Neural progenitor cell (in vitro differentiated cells): ENCODE measurements at regions not wholly inside any gene's neighbourhood (a gene's known extent, or its start where the extent isn't known, plus 50 kb on each side); places are given as distances from the start of the nearest gene placed in this dataset.

Experiments
- DNase-seq: peaks from one replicate; pipeline ENCODE4 v3.0.0-alpha.2; 2016; ENCODE audit warnings: low spot score
- H2AFZ ChIP-seq: fragments of 200-600 bp; sonication (generic); replicated peaks from 2 replicates; pipeline ENCODE4 v1.6.1; 2016; ENCODE audit warnings: antibody characterized with exemption
- H3F3A ChIP-seq: fragments of 200-600 bp; sonication (generic); 2 replicates; pipeline ENCODE4 v1.6.1; 2016; ENCODE audit warnings: antibody characterized with exemption, low read depth
- H3K27ac ChIP-seq: fragments of 200-600 bp; sonication (generic); 2 replicates; pipeline ENCODE4 v1.5.1; 2016; ENCODE audit warnings: mild to moderate bottlenecking
- H3K27me3 ChIP-seq: fragments of 200-600 bp; sonication (generic); 2 replicates; pipeline ENCODE4 v1.6.1; 2016; ENCODE audit warnings: mild to moderate bottlenecking, moderate library complexity
- H3K36me3 ChIP-seq: fragments of 200-600 bp; sonication (generic); 2 replicates; pipeline ENCODE4 v1.5.1; 2016
- H3K4me1 ChIP-seq: fragments of 200-600 bp; sonication (generic); 2 replicates; pipeline ENCODE4 v1.6.1; 2016; ENCODE audit warnings: mixed run types
- H3K4me2 ChIP-seq: fragments of 200-600 bp; sonication (generic); 2 replicates; pipeline ENCODE4 v1.6.1; 2016
- H3K4me3 ChIP-seq: fragments of 200-600 bp; sonication (generic); 2 replicates; pipeline ENCODE4 v1.5.1; 2016
- H3K79me2 ChIP-seq: fragments of 200-600 bp; sonication (generic); 2 replicates; pipeline ENCODE4 v1.6.1; 2016; ENCODE audit warnings: low read depth
- H3K9ac ChIP-seq: fragments of 200-600 bp; sonication (generic); 2 replicates; pipeline ENCODE4 v1.6.1; 2016
- H3K9me3 ChIP-seq: fragments of 200-600 bp; sonication (generic); 2 replicates; pipeline ENCODE4 v1.5.1; 2016; ENCODE audit warnings: low read depth
- H4K20me1 ChIP-seq: fragments of 200-600 bp; sonication (generic); 2 replicates; pipeline ENCODE4 v1.6.1; 2016; ENCODE audit warnings: low read depth
- H3K27ac Mint-ChIP-seq: 3 replicates; pipeline ENCODE4 v1.8.0; 2021; ENCODE audit warnings: mixed read lengths
- H3K27me3 Mint-ChIP-seq: 2 replicates; pipeline ENCODE4 v1.8.0; 2022; ENCODE audit warnings: low read depth, mild to moderate bottlenecking, inconsistent platforms, moderate library complexity, mixed read lengths; ENCODE audit not compliant: insufficient read depth
- H3K36me3 Mint-ChIP-seq: 3 replicates; pipeline ENCODE4 v1.8.0; 2021; ENCODE audit warnings: mixed read lengths
- H3K4me1 Mint-ChIP-seq: 3 replicates; pipeline ENCODE4 v1.8.0; 2021; ENCODE audit warnings: mixed read lengths
- H3K4me3 Mint-ChIP-seq: 3 replicates; pipeline ENCODE4 v1.8.0; 2021; ENCODE audit warnings: mild to moderate bottlenecking, moderate library complexity, mixed read lengths
- H3K9me3 Mint-ChIP-seq: 3 replicates; pipeline ENCODE4 v1.8.0; 2020; ENCODE audit warnings: mixed read lengths
- EZH2 ChIP-seq: fragments of 200-600 bp; sonication (generic); IDR thresholded peaks from 2 replicates; pipeline ENCODE4 v1.6.1; 2017; ENCODE audit warnings: antibody characterized with exemption, mild to moderate bottlenecking, moderate library complexity
- EZH2phosphoT487 ChIP-seq: fragments of 200-600 bp; sonication (generic); IDR thresholded peaks from 2 replicates; pipeline ENCODE4 v1.6.1; 2017; ENCODE audit warnings: antibody characterized with exemption
- TF ChIP-seq, protein P1 (sequence below): fragments of 200-600 bp; sonication (generic); IDR thresholded peaks from 2 replicates; pipeline ENCODE4 v1.5.1; 2017; ENCODE audit warnings: antibody characterized with exemption, mild to moderate bottlenecking

DNA sequence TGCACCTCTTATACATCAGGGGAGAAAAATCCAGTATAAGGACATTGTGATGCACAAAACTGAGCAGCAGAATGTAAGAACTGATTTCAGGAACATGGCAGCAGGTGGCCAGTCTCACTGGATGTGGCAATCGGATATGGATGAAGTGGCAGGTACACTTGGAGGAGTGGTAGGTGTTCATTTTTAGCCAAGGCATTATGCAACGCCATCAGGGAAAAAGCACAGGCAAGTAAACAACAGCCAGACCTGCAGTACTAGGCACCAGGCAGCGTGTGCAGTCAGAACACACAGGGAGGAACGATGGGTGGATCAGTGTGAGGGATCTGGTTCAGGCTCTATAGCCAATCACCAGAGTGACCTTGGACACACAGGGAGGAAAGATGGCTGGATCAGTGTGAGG, 77.4 kb upstream of the GCFC2 start:
- Mint-ChIP-seq H3K27me3 (no peaks in the 10 kb centered on the region), H3K9me3 (no peaks in the 10 kb centered on the region), H3K36me3 (no peaks in the 10 kb centered on the region), H3K4me1 (peaks cover 10% of the 10 kb centered on the region), H3K4me3 (no peak overlapping the region), H3K27ac (no peak overlapping the region)
- Histone ChIP-seq H3K27me3 (no peaks in the 10 kb centered on the region), H4K20me1 (no peaks in the 10 kb centered on the region), H3K79me2 (no peaks in the 10 kb centered on the region), H3K36me3 (no peaks in the 10 kb centered on the region), H3K4me1 (peaks cover 5% of the 10 kb centered on the region), H2AFZ (peak overlapping the region; percentile 92), H3F3A (peaks cover 5% of the 10 kb centered on the region), H3K27ac (no peak overlapping the region), H3K4me2 (no peak overlapping the region), H3K4me3 (no peak overlapping the region), H3K9ac (no peak overlapping the region), H3K9me3 (no peaks in the 10 kb centered on the region)
- no peak for TF ChIP-seq EZH2phosphoT487
- TF ChIP-seq EZH2 = no peak
- TF ChIP-seq, protein P1, sequence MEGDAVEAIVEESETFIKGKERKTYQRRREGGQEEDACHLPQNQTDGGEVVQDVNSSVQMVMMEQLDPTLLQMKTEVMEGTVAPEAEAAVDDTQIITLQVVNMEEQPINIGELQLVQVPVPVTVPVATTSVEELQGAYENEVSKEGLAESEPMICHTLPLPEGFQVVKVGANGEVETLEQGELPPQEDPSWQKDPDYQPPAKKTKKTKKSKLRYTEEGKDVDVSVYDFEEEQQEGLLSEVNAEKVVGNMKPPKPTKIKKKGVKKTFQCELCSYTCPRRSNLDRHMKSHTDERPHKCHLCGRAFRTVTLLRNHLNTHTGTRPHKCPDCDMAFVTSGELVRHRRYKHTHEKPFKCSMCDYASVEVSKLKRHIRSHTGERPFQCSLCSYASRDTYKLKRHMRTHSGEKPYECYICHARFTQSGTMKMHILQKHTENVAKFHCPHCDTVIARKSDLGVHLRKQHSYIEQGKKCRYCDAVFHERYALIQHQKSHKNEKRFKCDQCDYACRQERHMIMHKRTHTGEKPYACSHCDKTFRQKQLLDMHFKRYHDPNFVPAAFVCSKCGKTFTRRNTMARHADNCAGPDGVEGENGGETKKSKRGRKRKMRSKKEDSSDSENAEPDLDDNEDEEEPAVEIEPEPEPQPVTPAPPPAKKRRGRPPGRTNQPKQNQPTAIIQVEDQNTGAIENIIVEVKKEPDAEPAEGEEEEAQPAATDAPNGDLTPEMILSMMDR = no peak
- DNase-seq = no peak

GRCh38 chr2:75787532-75788132, 76.9 kb upstream of the GCFC2 start:
- H3K27ac Mint-ChIP-seq = no peak overlapping the region
- Histone ChIP-seq H3F3A (peaks cover 5% of the 10 kb centered on the region), H3K9ac (no peak overlapping the region), H3K4me2 (no peak overlapping the region), H3K27ac (no peak overlapping the region), H3K36me3 (no peaks in the 10 kb centered on the region), H3K79me2 (no peaks in the 10 kb centered on the region), H3K4me1 (peaks cover 5% of the 10 kb centered on the region), H4K20me1 (no peaks in the 10 kb centered on the region), H3K9me3 (no peaks in the 10 kb centered on the region), H3K4me3 (no peak overlapping the region), H2AFZ (peak overlapping the region; percentile 92), H3K27me3 (no peaks in the 10 kb centered on the region)
- H3K4me1 Mint-ChIP-seq = peaks cover 10% of the 10 kb centered on the region
- no peak overlapping the region for H3K4me3 Mint-ChIP-seq
- H3K36me3 Mint-ChIP-seq = no peaks in the 10 kb centered on the region
- peaks cover 2% of the 10 kb centered on the region for H3K9me3 Mint-ChIP-seq
- TF ChIP-seq, protein P1 = peak; percentile 78
- TF ChIP-seq EZH2 = no peak
- H3K27me3 Mint-ChIP-seq = no peaks in the 10 kb centered on the region
- peak; percentile 72 for DNase-seq

DNA sequence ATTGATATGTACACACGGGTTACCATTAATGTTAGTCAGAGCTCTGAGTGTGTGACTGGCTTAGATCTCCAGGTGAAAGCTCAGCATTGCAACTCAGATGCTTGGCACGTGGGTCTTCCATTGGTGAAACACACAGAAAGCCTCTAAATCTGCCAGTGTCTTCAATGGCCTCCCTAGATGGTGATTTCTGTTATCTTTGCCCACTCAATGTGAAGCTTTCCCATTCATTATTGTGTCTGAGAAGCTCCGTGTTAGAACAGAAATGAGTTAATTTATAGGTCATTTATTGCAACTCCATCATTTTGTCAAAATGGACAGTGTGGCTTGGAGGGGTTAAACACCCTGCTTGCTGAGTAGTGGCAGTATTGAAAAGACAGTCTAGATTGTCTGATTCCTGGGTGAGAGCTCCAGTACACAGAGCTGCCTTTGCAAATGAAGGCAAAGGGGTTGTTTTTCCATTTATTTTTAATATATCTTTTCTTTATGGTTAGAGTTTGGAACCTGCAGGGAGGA, 64.7 kb upstream of the GCFC2 start:
- Histone ChIP-seq H3K4me2 (no peak overlapping the region), H3K4me1 (peaks cover 32% of the 10 kb centered on the region), H3K9ac (no peak overlapping the region), H2AFZ (peak overlapping the region; percentile 56), H4K20me1 (no peaks in the 10 kb centered on the region), H3K4me3 (no peak overlapping the region), H3K9me3 (no peaks in the 10 kb centered on the region), H3F3A (no peaks in the 10 kb centered on the region), H3K36me3 (no peaks in the 10 kb centered on the region), H3K27ac (no peak overlapping the region), H3K79me2 (no peaks in the 10 kb centered on the region), H3K27me3 (no peaks in the 10 kb centered on the region)
- H3K27me3 Mint-ChIP-seq = no peaks in the 10 kb centered on the region
- no peak overlapping the region for H3K27ac Mint-ChIP-seq
- TF ChIP-seq, protein P1 = no peak
- TF ChIP-seq EZH2phosphoT487 = no peak
- TF ChIP-seq EZH2 = no peak
- H3K9me3 Mint-ChIP-seq = no peaks in the 10 kb centered on the region
- H3K4me1 Mint-ChIP-seq = peaks cover 3% of the 10 kb centered on the region
- H3K36me3 Mint-ChIP-seq = no peaks in the 10 kb centered on the region
- no peak overlapping the region for H3K4me3 Mint-ChIP-seq
- DNase-seq = no peak
